ENCODE measurements at regions not wholly inside any gene's neighbourhood (a gene's known extent, or its start where the extent isn't known, plus 50 kb on each side); places are given as distances from the start of the nearest gene placed in this dataset.

DNA sequence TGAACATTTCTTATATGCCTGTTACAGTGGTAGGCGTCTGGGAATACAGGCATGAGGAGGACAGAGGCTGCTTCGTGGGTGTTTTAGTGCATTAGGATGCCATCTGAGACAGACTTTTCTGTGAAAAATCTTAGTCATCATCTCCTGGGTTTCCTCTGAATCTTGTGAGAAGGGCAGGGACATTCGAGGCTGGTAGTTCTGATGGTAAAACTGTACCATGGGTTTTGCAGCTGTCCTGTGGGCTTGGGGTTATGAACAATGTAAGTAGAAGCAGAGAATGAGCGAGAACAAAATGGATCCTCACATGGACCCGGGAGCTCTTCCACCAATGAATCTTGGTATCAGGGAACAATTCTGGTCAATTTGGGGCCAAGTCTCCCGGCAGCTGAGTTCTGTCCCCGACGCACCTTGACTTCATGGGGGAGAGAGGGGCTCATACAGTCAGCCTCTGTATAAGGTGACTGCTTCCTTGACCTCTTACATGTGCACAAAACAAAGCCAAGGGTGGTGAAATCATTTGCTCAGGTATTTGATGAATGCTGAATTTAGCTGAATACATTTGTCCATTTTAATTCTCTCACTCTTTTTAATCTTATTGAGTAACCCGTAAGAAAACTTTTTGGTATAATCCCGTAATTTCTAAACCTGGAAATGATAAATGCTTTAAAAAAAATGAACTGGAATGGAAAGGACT, 63.6 kb upstream of the ERRFI1 start:
- Mint-ChIP-seq H3K27me3 (peaks cover 10% of the 10 kb centered on the region), H3K27ac (no peak overlapping the region), H3K4me3 (no peak overlapping the region), H3K36me3 (ENCODE audit: low read depth) (no peaks in the 10 kb centered on the region), H3K9me3 (no peaks in the 10 kb centered on the region), H3K4me1 (ENCODE audit: low read depth) (peaks cover 40% of the 10 kb centered on the region)
- intact Hi-C loops (cut with micrococcal nuclease), result no loop called here

DNA sequence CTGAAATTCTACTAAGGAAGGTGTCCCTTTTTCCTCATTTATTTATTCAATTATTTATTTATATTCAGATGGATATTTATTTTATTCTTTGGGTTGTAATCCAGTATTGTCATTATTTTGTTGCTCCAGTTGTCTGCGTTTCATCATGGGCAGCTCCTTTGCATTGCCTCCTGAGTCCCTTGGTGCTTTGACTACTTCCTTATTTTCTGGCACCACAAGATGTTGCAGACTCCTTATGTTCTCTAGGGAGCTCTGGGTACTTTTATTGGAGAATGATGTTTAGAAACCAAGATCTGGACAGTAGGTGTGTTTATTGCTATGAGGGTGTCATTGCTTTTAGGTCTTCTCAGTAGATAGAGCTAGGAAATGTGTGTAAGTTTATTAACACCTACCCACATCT, 59.9 kb upstream of the ERRFI1 start:
- intact Hi-C loops (cut with micrococcal nuclease), result no loop called here
- Mint-ChIP-seq H3K9me3 (no peaks in the 10 kb centered on the region), H3K36me3 (ENCODE audit: low read depth) (no peaks in the 10 kb centered on the region), H3K27me3 (peaks cover 12% of the 10 kb centered on the region), H3K4me1 (ENCODE audit: low read depth) (peaks cover 36% of the 10 kb centered on the region), H3K27ac (no peak overlapping the region), H3K4me3 (no peak overlapping the region)

DNA sequence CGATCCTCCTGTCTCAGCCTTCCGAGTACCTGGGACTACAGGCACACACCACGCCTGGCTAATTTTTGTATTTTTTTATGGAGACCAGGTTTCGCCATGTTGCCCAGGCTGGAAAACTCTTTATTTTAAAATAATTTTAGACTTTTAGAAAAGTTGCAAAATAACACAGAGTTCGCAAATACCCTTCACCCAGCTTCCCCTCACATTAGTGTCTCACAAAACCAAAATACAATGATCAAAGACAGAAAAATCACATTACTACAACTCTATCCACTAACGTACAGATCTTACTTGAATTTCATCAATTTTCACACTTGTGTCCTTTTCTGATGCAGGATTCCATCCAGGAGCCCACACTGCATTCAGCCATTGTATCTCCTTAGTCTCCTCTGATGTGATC, 58.8 kb upstream of the ERRFI1 start:
- Mint-ChIP-seq H3K27me3 (peaks cover 20% of the 10 kb centered on the region), H3K9me3 (no peaks in the 10 kb centered on the region), H3K4me1 (ENCODE audit: low read depth) (peaks cover 28% of the 10 kb centered on the region), H3K27ac (no peak overlapping the region), H3K36me3 (ENCODE audit: low read depth) (no peaks in the 10 kb centered on the region), H3K4me3 (no peak overlapping the region)
- intact Hi-C loops (cut with micrococcal nuclease), result no loop called here

DNA sequence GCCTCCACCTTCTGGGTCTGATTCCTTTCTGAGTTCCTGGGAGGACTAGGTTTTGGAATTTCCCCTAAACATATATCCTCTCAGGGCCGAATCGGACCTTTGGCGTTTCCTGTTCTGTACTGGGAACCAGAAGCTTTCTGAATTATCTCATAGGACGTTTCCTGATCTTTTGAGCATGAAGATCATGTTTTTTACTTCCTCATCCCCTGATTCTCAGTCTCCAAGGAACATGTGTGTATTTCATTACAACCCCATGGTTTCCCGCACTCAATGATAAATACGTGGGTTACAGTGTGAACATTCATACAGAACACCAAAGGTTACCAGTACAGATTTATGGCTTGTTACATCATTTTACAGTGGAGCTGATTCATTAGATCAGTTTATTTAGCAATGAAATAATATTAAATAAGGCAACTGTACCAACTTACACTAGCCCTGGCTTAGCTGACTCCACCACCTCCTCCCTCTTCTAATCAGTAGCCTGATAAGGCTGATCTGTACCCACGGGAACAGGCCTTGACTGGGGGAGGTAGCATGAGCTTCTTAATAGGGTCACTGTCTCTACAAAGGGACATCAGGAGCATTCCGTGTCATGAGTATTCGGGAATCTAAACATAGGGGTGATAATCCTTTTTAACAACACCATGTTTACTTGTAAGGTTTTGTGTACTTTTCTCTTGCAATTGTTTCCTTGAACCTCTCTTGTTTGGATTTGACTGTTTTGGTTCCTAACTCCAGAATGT, 57.8 kb upstream of the ERRFI1 start:
- Mint-ChIP-seq H3K36me3 (ENCODE audit: low read depth) (no peaks in the 10 kb centered on the region), H3K4me1 (ENCODE audit: low read depth) (peaks cover 18% of the 10 kb centered on the region), H3K27me3 (peaks cover 23% of the 10 kb centered on the region), H3K4me3 (no peak overlapping the region), H3K27ac (no peak overlapping the region), H3K9me3 (no peaks in the 10 kb centered on the region)
- intact Hi-C loops (cut with micrococcal nuclease), result no loop called here

DNA sequence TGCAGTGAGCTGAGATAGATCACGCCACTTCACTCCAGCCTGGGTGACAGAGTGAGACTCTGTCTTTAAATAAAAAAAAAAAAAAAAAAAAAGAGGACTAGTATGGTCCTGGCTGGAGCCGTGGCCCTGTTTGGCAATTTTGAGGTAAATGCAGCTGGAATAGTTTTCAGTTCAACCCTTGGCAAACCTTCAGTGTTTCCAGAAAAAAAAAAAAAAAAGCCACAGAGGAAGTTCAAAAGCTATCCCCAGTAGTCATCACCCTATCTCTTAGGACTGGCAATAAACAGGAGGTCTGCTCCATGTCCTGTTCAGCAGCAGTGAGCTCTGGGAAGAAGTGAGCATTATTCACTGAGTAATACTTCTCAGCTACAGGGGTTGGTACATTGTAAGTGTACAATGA, 56.8 kb upstream of the ERRFI1 start:
- intact Hi-C loops (cut with micrococcal nuclease), result no loop called here
- Mint-ChIP-seq H3K4me1 (ENCODE audit: low read depth) (peaks cover 16% of the 10 kb centered on the region), H3K36me3 (ENCODE audit: low read depth) (no peaks in the 10 kb centered on the region), H3K27ac (no peak overlapping the region), H3K27me3 (peaks cover 23% of the 10 kb centered on the region), H3K9me3 (no peaks in the 10 kb centered on the region), H3K4me3 (no peak overlapping the region)

DNA sequence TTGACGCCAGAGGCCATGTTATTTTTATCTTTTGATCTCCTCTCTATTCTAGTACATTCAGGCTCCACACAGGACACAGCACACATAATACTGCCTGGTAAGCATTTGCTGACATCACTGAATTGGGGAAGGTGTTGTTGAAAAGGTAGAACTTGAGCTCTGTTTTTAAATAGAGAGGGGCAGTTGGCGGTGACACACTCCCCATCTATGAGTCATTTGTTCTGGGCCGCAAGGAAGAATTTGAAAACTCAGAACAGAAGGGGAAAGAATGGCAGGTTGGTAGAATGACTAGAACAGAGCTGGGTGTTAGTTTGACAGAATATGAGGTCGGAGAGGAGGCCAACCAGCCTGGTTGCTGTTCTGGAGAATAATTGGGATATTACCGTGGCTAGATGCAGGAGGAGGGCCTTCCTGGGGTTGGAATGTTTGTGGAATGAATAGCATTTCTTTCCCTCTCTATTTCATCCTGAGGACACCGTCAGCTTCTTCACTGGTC, 52.1 kb upstream of the ERRFI1 start:
- no peaks in the 10 kb centered on the region for H3K36me3 Mint-ChIP-seq (ENCODE audit: low read depth)
- no peak overlapping the region for H3K4me3 Mint-ChIP-seq
- H3K27me3 Mint-ChIP-seq, result peaks cover 24% of the 10 kb centered on the region
- H3K9me3 Mint-ChIP-seq, result no peaks in the 10 kb centered on the region
- H3K4me1 Mint-ChIP-seq (ENCODE audit: low read depth), result no peaks in the 10 kb centered on the region
- no peak overlapping the region for H3K27ac Mint-ChIP-seq
- intact Hi-C loops (cut with micrococcal nuclease), result no loop called here

DNA sequence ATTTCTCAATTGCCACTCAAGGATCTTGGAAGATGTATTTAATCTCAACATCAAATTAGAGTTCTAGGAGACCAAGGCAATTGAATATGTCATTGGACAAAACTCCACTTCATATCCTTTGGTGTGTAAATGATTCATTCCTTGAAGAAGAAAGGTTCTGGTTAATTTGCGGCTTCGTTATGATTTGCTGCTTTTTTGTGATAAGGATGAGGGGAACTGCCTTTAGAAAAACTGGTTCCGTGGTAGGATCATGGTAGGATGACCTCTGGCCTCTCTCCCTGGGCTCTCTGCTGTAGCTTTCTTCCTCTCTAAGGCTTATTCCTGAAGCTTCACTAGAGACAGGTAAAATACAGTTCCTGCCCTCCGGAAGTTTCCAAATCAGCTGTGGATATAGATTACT, 51.5 kb upstream of the ERRFI1 start:
- no peaks in the 10 kb centered on the region for H3K4me1 Mint-ChIP-seq (ENCODE audit: low read depth)
- intact Hi-C loops (cut with micrococcal nuclease), result no loop called here
- H3K27me3 Mint-ChIP-seq, result peaks cover 25% of the 10 kb centered on the region
- no peak overlapping the region for H3K4me3 Mint-ChIP-seq
- H3K36me3 Mint-ChIP-seq (ENCODE audit: low read depth), result no peaks in the 10 kb centered on the region
- no peaks in the 10 kb centered on the region for H3K9me3 Mint-ChIP-seq
- no peak overlapping the region for H3K27ac Mint-ChIP-seq

DNA sequence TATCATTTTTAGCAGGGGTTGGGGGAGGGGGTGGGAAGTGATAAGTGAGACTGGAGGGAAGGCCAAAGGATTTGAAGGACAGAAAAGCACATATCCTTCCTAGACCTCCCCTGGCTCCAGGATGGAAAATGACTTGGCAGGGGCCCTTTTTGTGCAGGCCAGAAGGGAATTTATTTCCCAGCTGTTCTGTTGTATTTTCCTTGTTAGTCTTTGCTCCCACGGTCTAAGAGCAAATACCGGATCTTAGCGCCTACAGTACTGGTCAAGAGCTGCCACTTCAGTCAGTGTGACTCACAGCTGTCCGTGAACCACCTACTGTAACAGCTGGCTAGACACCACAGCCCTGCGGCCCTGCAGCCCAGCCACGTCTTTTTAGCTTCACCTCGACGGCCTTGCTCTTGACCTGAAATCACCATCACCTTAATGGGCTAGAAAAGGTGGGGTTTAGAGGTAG, 51.0 kb upstream of the ERRFI1 start:
- Mint-ChIP-seq H3K36me3 (ENCODE audit: low read depth) (no peaks in the 10 kb centered on the region), H3K9me3 (no peaks in the 10 kb centered on the region), H3K4me1 (ENCODE audit: low read depth) (no peaks in the 10 kb centered on the region), H3K27ac (no peak overlapping the region), H3K4me3 (no peak overlapping the region), H3K27me3 (peaks cover 27% of the 10 kb centered on the region)
- intact Hi-C loops (cut with micrococcal nuclease), result no loop called here

DNA sequence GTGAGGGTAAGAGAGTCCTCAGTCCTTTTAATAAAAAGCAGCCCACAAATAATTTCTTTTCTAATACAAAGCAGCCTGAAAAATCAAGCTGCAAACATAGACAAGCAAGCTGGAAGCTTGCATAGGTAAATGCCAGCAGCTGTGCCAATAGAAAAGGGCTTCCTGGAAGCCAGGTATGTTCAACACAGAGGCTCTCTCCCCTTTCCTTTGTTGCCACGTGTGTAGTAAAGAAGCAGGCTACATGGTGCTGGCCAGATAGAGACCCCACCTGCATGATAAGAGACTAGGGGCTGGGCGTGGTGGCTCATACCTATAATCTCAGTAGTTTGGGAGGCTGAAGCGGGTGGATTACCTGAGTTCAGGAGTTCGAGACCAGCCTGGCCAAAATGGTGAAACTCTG, 50.1 kb upstream of the ERRFI1 start:
- H3K9me3 Mint-ChIP-seq, result no peaks in the 10 kb centered on the region
- H3K36me3 Mint-ChIP-seq (ENCODE audit: low read depth), result no peaks in the 10 kb centered on the region
- H3K4me3 Mint-ChIP-seq, result no peak overlapping the region
- intact Hi-C loops (cut with micrococcal nuclease), result no loop called here
- no peak overlapping the region for H3K27ac Mint-ChIP-seq
- peaks cover 26% of the 10 kb centered on the region for H3K27me3 Mint-ChIP-seq
- H3K4me1 Mint-ChIP-seq (ENCODE audit: low read depth), result no peaks in the 10 kb centered on the region

All from dendritic cell treated with granulocyte-macrophage colony-stimulating factor and Interleukin-4, amounts not matched to agents 40 ng/mL and 50 ng/mL, for 4 days (primary cell).